Chondrocyte (in vitro differentiated cells): ENCODE measurements at regions not wholly inside any gene's neighbourhood (a gene's known extent, or its start where the extent isn't known, plus 50 kb on each side); places are given as distances from the start of the nearest gene placed in this dataset.
A peak's percentile ranks its signal among the peaks of the same experiment; 100 is the strongest.

ENCODE experiments used
- DNase-seq: peaks from one replicate; pipeline ENCODE4 v3.0.0; 2021; ENCODE audit warnings: mixed read lengths, low spot score
- H3K27ac Mint-ChIP-seq: one replicate; pipeline ENCODE4 v1.8.0; 2021; ENCODE audit warnings: mild to moderate bottlenecking, moderate library complexity, mixed read lengths; ENCODE audit not compliant: unreplicated experiment
- H3K27me3 Mint-ChIP-seq: 2 replicates; pipeline ENCODE4 v1.8.0; 2021; ENCODE audit warnings: low read depth, mixed read lengths
- H3K36me3 Mint-ChIP-seq: 2 replicates; pipeline ENCODE4 v1.8.0; 2021; ENCODE audit warnings: low read depth, mixed read lengths
- H3K4me1 Mint-ChIP-seq: 2 replicates; pipeline ENCODE4 v1.8.0; 2021; ENCODE audit warnings: low read depth, mild to moderate bottlenecking, mixed read lengths
- H3K4me3 Mint-ChIP-seq: one replicate; pipeline ENCODE4 v1.8.0; 2021; ENCODE audit warnings: mild to moderate bottlenecking, moderate library complexity, mixed read lengths; ENCODE audit not compliant: unreplicated experiment
- H3K9me3 Mint-ChIP-seq: 2 replicates; pipeline ENCODE4 v1.8.0; 2021; ENCODE audit warnings: low read depth, mixed read lengths
- TF ChIP-seq, protein P1 (sequence below): fragments of 200-600 bp; sonication (generic); IDR thresholded peaks from 2 replicates; pipeline ENCODE4 v1.5.0; 2021; ENCODE audit warnings: antibody characterized with exemption, mild to moderate bottlenecking, moderate library complexity

DNA sequence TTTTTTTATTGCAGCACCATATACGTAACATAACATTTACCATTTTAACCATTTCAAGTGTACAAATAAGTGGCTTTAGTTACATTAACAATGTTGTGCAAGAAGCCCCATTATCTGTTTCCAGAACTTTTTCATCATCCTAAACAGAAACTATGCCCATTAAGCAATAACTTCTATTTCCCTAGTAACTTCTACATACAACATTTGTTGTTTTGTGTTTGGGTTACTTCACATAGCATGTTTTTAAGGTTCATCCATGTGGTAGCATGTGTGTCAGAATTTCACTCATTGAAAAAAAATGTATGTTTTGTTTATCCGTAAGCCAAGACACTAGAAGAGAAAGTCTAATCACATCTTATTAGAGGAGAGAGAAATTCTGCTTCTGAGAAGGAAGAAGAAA, 450.5 kb upstream of the PDZRN3 start:
- DNase-seq, result no peak
- H3K9me3 Mint-ChIP-seq, result no peaks in the 10 kb centered on the region
- peaks cover 4% of the 10 kb centered on the region for H3K4me1 Mint-ChIP-seq
- no peak overlapping the region for H3K27ac Mint-ChIP-seq
- H3K27me3 Mint-ChIP-seq, result peaks cover 1% of the 10 kb centered on the region
- TF ChIP-seq, protein P1, sequence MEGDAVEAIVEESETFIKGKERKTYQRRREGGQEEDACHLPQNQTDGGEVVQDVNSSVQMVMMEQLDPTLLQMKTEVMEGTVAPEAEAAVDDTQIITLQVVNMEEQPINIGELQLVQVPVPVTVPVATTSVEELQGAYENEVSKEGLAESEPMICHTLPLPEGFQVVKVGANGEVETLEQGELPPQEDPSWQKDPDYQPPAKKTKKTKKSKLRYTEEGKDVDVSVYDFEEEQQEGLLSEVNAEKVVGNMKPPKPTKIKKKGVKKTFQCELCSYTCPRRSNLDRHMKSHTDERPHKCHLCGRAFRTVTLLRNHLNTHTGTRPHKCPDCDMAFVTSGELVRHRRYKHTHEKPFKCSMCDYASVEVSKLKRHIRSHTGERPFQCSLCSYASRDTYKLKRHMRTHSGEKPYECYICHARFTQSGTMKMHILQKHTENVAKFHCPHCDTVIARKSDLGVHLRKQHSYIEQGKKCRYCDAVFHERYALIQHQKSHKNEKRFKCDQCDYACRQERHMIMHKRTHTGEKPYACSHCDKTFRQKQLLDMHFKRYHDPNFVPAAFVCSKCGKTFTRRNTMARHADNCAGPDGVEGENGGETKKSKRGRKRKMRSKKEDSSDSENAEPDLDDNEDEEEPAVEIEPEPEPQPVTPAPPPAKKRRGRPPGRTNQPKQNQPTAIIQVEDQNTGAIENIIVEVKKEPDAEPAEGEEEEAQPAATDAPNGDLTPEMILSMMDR, result no peak
- H3K36me3 Mint-ChIP-seq, result no peaks in the 10 kb centered on the region
- no peak overlapping the region for H3K4me3 Mint-ChIP-seq

DNA sequence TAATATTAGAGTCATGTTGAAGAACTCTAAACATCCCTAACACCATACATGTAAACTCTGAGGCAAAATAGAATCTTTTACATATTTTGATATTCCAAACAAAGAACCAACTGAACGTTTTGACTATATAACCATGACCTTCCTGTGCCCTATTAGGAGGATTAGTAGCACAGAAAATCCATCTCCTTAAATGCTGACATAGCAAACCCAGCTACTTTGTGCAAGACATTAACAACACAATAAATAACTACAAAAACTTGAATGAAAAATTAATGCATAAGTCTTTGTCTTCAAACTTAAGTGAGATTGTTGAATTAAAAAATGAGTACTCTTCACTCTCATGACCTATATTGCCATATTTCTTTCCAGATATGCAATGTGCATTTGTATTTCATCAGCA, 450.0 kb upstream of the PDZRN3 start:
- TF ChIP-seq, protein P1, result no peak
- H3K27me3 Mint-ChIP-seq, result peaks cover 1% of the 10 kb centered on the region
- no peaks in the 10 kb centered on the region for H3K36me3 Mint-ChIP-seq
- H3K4me1 Mint-ChIP-seq, result no peaks in the 10 kb centered on the region
- H3K9me3 Mint-ChIP-seq, result no peaks in the 10 kb centered on the region
- no peak for DNase-seq
- H3K4me3 Mint-ChIP-seq, result no peak overlapping the region
- no peak overlapping the region for H3K27ac Mint-ChIP-seq

DNA sequence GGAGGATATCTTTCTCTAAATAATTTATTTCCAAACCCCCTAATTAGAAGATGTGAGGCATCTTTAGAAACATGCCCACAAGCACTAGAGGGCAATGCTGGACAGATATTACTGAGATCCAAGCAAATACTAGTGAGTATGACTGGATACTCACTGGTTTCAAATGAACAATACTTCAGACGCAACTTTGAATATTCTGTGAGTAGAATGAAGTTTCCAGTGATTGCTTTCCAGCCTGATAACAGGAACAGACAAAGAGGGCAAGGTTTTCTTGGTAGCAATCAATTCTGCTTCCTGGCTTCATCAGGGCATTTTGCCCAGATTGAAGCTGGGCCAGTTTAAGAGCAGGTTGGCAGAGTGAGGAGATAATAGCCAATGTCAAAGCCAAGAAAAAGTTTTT, 442.6 kb upstream of the PDZRN3 start:
- Mint-ChIP-seq H3K27me3 (peaks cover 8% of the 10 kb centered on the region), H3K4me3 (no peak overlapping the region)
- DNase-seq, result no peak

DNA sequence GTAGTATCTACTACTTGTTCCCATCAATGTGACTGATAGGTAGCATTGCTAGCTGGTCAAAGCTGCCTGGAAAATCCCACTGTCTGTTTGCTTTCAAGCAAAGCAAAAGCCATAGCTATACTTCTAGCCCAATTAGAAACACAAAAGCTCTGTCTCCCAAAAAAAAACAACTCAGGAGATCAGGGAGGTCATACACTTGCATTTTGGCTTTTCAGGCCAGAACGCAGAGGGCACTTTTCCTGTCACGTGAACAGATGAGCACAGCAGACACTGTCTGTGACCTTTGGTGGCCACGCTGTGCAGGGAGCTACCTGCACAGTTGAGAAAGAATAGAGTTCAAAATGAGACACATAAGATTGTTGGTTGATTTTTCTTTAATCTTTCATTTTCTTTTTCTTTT, 441.7 kb upstream of the PDZRN3 start:
- no peaks in the 10 kb centered on the region for H3K4me1 Mint-ChIP-seq
- peaks cover 8% of the 10 kb centered on the region for H3K27me3 Mint-ChIP-seq
- DNase-seq, result no peak
- TF ChIP-seq, protein P1, result no peak
- no peak overlapping the region for H3K27ac Mint-ChIP-seq
- H3K9me3 Mint-ChIP-seq, result no peaks in the 10 kb centered on the region
- no peak overlapping the region for H3K4me3 Mint-ChIP-seq
- no peaks in the 10 kb centered on the region for H3K36me3 Mint-ChIP-seq

More for the DNA sequence above, 442.6 kb upstream of the PDZRN3 start:
- TF ChIP-seq, protein P1, result peak; percentile 82
- H3K36me3 Mint-ChIP-seq, result no peaks in the 10 kb centered on the region
- H3K4me1 Mint-ChIP-seq, result no peaks in the 10 kb centered on the region
- no peaks in the 10 kb centered on the region for H3K9me3 Mint-ChIP-seq
- H3K27ac Mint-ChIP-seq, result no peak overlapping the region

DNA sequence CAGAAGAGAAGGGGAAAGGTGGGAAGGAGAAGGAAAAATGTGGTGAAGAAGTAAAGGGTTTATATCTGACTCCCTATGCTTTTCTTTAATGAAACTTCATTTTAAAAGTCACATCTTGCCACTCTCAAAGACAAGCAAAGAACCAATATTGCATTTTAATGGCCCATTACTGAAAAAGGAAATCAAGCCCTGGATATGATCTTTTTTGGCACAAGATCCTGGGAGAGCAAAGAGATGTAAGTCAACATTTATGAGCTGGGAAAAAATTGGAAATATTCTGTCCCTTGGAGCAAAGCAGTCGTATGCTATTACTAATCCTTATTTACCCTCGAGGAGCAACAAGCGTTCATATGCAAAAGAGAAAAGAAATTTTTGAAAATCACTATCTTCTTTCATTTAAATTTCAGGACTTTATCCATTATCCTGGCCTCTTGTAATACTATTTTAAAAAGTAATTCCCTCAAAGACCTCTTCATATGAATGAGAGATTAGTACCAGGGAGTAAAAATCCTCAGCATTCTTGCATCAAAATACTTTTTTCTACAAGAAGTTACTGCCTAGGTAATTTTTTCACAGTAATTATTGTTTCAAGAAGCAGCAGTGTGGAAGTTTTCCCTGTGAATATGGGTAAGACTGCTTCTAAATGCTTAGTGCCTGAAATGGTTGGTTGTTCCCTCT, 435.3 kb upstream of the PDZRN3 start:
- Mint-ChIP-seq H3K4me3 (no peak overlapping the region), H3K9me3 (no peaks in the 10 kb centered on the region), H3K4me1 (no peaks in the 10 kb centered on the region), H3K27ac (no peak overlapping the region), H3K27me3 (peaks cover 4% of the 10 kb centered on the region), H3K36me3 (no peaks in the 10 kb centered on the region)
- TF ChIP-seq, protein P1, result no peak
- no peak for DNase-seq
